Ascending aorta (tissue), 2 donors: ENCODE measurements at regions not wholly inside any gene's neighbourhood (a gene's known extent, or its start where the extent isn't known, plus 50 kb on each side); places are given as distances from the start of the nearest gene placed in this dataset.

Experiments used
- DNase-seq, 2 donors: peaks; one replicate each; pipeline ENCODE4 v3.0.0-alpha.2; 2019; ENCODE audit warnings: low spot score in 2 of 2
- H3K27ac ChIP-seq, 2 donors: fragments of 200-600 bp; sonication (generic); one replicate each; pipeline ENCODE4 v1.5.1; 2016 to 2017; ENCODE audit warnings: mild to moderate bottlenecking in 1 of 2
- H3K27me3 ChIP-seq: fragments of 200-600 bp; sonication (generic); one replicate; pipeline ENCODE4 v1.5.1; 2017
- H3K36me3 ChIP-seq, 2 donors: fragments of 200-600 bp; sonication (generic); one replicate each; pipeline ENCODE4 v1.5.1; 2016
- H3K4me1 ChIP-seq, 2 donors: fragments of 200-600 bp; sonication (generic); one replicate each; pipeline ENCODE4 v1.5.1; 2016 to 2017; ENCODE audit warnings: mild to moderate bottlenecking in 1 of 2
- H3K4me3 ChIP-seq, 2 donors: fragments of 200-600 bp; sonication (generic); one replicate each; pipeline ENCODE4 v1.5.1; 2016 to 2017; ENCODE audit warnings: mild to moderate bottlenecking in 1 of 2
- H3K9me3 ChIP-seq, 2 donors: fragments of 200-600 bp; sonication (generic); one replicate each; pipeline ENCODE4 v1.5.1; 2016
- intact Hi-C: fragments of 100-400 bp; cut with DNase I; formaldehyde crosslinking; loops from one replicate; pipeline ENCODE4 v1.15.1; 2023
- TF ChIP-seq, protein P1 (sequence below), 3 experiments: fragments of 200-600 bp in 2 of 3; fragments of 450-650 bp in 1 of 3; sonication (generic) in 2 of 3; IDR thresholded peaks; one replicate each; pipeline ENCODE4 v1.5.1; 2016 to 2019; ENCODE audit warnings: antibody characterized with exemption in 3 of 3, mild to moderate bottlenecking in 1 of 3, moderate library complexity in 1 of 3

DNA sequence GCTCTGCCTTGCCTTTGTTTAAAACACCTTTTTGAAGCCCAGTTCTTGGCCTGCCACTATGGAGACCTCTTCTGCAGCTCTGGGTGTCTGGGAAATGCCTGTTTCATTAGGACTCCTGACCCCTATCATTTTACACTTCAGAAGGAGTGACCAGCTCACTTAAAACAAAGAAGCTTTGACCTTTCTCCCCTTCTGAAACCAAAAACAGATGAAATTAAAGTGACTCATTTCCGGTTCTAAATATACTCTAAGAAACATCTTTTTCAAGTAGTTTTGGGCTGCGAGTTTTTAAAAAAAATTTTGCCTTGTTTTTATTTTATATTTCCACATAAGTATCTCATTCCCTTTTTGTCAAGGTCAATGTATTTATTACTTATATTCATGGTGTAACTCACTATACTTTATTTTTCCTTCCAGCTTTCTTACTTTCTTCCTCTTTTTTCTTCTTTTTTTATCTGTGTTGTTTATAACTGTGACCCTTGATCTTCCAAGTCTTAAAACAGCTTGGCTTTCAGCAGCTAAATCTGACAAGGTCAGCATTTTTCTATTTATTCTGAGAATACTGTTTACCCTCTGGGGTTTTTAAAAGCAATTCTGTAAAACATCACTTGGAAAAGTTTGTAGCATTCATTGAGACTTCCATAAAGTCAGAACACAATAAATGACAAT lies 672.9 kb downstream of the NR2F1-AS1 start:
- Histone ChIP-seq H3K27ac (no peak overlapping the region), H3K27me3 (no peaks in the 10 kb centered on the region), H3K9me3 (no peaks in the 10 kb centered on the region), H3K4me3 (no peak overlapping the region), H3K4me1 (no peaks in the 10 kb centered on the region), H3K36me3 (no peaks in the 10 kb centered on the region)
- no peak for DNase-seq
- intact Hi-C loops: no loop called here
- TF ChIP-seq, protein P1, sequence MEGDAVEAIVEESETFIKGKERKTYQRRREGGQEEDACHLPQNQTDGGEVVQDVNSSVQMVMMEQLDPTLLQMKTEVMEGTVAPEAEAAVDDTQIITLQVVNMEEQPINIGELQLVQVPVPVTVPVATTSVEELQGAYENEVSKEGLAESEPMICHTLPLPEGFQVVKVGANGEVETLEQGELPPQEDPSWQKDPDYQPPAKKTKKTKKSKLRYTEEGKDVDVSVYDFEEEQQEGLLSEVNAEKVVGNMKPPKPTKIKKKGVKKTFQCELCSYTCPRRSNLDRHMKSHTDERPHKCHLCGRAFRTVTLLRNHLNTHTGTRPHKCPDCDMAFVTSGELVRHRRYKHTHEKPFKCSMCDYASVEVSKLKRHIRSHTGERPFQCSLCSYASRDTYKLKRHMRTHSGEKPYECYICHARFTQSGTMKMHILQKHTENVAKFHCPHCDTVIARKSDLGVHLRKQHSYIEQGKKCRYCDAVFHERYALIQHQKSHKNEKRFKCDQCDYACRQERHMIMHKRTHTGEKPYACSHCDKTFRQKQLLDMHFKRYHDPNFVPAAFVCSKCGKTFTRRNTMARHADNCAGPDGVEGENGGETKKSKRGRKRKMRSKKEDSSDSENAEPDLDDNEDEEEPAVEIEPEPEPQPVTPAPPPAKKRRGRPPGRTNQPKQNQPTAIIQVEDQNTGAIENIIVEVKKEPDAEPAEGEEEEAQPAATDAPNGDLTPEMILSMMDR (IDR thresholded peaks at IDR 0.05): no peak

DNA sequence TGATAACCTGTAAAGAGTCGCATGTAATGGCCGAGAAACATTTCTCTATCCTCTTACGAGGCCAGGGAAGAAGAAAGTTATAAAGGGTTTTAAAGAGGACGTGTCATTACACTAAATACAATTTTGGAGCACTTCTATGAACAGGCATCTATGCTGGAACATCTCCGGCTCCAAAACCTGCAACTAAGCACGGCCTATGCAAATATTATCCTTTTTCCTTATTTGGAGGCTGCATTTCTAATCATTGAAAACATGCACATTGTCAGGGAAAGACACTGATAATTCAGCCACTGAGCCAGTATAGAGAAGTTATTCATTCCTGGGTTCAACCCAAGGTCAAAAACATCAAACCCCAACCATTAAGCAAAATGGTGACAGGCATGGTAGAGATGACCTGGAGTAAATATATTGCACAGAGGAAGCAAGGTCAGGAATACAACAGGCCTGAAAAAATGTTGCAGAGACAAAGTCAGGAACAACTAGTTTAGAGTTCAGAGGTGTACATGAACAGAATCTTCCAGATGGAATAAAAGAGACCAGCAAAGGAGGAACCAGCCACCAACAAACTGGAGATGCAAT lies 674.1 kb downstream of the NR2F1-AS1 start:
- no peaks in the 10 kb centered on the region for H3K9me3 ChIP-seq
- no peak for DNase-seq
- TF ChIP-seq, protein P1 (IDR thresholded peaks at IDR 0.05): no peak
- H3K27ac ChIP-seq: no peak overlapping the region
- H3K27me3 ChIP-seq: no peaks in the 10 kb centered on the region
- no peak overlapping the region for H3K4me3 ChIP-seq
- H3K4me1 ChIP-seq: no peaks in the 10 kb centered on the region
- H3K36me3 ChIP-seq: no peaks in the 10 kb centered on the region
- intact Hi-C loops: no loop called here

DNA sequence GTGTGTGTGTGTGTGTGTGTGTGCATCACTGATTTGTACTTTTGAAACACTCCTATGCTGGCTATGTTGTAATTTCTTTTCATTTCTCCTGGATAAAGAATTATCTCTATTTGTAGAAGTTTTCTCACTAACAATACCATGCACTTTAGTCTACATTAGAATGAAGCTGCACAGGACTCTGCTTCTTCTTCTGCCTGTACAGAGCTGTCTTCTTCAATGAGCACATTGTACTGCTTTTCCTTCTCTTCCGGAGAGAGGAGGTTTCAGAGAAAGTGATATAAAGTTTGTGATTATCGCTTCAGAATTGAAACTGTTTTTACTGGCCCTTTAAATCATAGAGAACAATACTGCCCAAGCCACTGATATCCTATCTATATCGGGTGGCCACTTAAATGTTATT lies 677.0 kb downstream of the NR2F1-AS1 start:
- Histone ChIP-seq H3K27me3 (no peaks in the 10 kb centered on the region), H3K36me3 (no peaks in the 10 kb centered on the region), H3K27ac (no peak overlapping the region), H3K4me1 (no peaks in the 10 kb centered on the region), H3K4me3 (no peak overlapping the region), H3K9me3 (no peaks in the 10 kb centered on the region)
- intact Hi-C loops: no loop called here
- TF ChIP-seq, protein P1 (IDR thresholded peaks at IDR 0.05): no peak
- no peak for DNase-seq

DNA sequence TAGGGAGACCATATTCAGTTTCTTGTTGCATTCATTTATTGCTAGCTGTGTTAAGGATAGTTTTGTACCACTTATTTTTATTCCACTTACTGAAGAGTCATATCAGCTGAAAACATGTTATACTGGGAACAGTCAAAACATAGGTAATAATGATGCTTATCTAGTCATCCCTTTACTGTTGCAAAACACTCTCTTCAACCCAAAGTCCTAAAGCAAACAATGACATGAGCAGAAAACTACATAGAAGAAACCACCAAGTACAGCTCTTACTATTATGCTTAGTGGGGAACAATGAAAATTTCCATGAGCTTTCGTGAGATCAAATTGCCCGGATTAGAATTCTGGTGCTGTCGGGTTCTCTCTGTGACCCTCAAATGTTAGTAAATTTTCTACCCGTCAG lies 681.4 kb downstream of the NR2F1-AS1 start:
- Histone ChIP-seq H3K36me3 (no peaks in the 10 kb centered on the region), H3K9me3 (no peaks in the 10 kb centered on the region), H3K27me3 (no peaks in the 10 kb centered on the region), H3K4me1 (no peaks in the 10 kb centered on the region), H3K4me3 (no peak overlapping the region), H3K27ac (no peak overlapping the region)
- intact Hi-C loops: no loop called here
- TF ChIP-seq, protein P1 (IDR thresholded peaks at IDR 0.05): no peak
- DNase-seq: no peak

DNA sequence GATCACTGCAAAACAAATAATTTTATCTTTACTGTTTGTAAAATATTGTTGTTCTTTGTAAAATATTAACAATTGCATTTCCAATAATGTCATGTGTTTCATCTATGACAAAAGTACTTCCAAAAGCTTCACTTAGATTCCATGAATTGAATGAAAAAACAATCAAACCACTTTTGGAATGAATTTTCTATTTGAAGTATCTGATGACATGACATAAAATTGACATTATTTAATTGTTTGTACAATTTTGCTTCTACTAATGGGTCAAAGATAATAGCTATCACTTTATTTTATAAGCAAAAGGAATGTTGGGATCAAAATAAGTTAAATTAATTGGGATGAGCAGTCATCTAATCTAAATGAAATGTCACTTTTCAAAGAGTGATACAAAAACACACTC lies 684.3 kb downstream of the NR2F1-AS1 start:
- no peak overlapping the region for H3K27ac ChIP-seq
- intact Hi-C loops: no loop called here
- H3K9me3 ChIP-seq: no peaks in the 10 kb centered on the region
- H3K4me3 ChIP-seq: no peak overlapping the region
- DNase-seq: no peak
- no peaks in the 10 kb centered on the region for H3K27me3 ChIP-seq
- H3K4me1 ChIP-seq: no peaks in the 10 kb centered on the region
- TF ChIP-seq, protein P1 (IDR thresholded peaks at IDR 0.05): no peak
- H3K36me3 ChIP-seq: no peaks in the 10 kb centered on the region
